GM12892 (cell line): ENCODE measurements at regions not wholly inside any gene's neighbourhood (a gene's known extent, or its start where the extent isn't known, plus 50 kb on each side); places are given as distances from the start of the nearest gene placed in this dataset.

ENCODE experiments used
- DNase-seq: peaks from one replicate; pipeline ENCODE4 v3.0.0; 2011; ENCODE audit not compliant: insufficient read length
- FAIRE-seq: peaks from 2 replicates; lab custom pipeline; 2011; peaks lifted over from hg19 to GRCh38; lab: Jason Lieb, UNC
- POLR2A ChIP-seq: IDR thresholded peaks from 2 replicates; pipeline ENCODE4 v1.6.1; 2011; ENCODE audit warnings: low read depth, low read length, control low read depth
- POLR2AphosphoS5 ChIP-seq: IDR thresholded peaks from 2 replicates; pipeline ENCODE4 v1.6.1; 2011; ENCODE audit warnings: low read depth, low read length, control low read depth
- TAF1 ChIP-seq: IDR thresholded peaks from 2 replicates; pipeline ENCODE4 v1.6.1; 2011; ENCODE audit warnings: low read depth, mild to moderate bottlenecking, control low read depth, low read length, borderline replicate concordance

- no peak for TF ChIP-seq POLR2A
- no peak for TF ChIP-seq POLR2AphosphoS5
- TF ChIP-seq TAF1: no peak
- FAIRE-seq (no peak), DNase-seq (no peak)
Measured at GRCh38 chr1:70907563-70908310, 139.9 kb downstream of the PTGER3 start.

GRCh38 chr1:70909262-70909822 lies 138.3 kb downstream of the PTGER3 start:
- FAIRE-seq (no peak), DNase-seq (no peak)
- no peak for TF ChIP-seq POLR2AphosphoS5
- TF ChIP-seq TAF1: no peak
- TF ChIP-seq POLR2A: no peak

DNA sequence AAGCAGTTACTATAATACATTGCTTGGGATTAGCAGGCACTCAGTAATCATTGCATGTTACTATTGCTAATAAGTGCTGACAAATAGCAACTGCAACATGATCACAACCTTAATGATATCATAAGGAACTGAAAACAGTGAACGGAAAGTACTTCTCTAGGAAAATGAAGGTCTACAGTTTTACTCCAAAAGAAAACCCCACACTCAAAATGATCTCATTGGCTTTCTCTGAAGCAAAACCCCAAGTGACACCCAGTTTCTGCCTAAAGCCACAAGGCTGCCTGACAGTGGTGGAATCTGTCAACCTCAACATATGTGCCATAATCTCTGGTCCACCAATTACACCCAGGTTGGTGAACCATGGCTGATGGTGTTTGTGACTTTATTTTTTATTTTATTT lies 137.6 kb downstream of the PTGER3 start:
- FAIRE-seq (no peak), DNase-seq (no peak)
- TF ChIP-seq POLR2AphosphoS5 (no peak), POLR2A (no peak), TAF1 (no peak)

- no peak for DNase-seq
- FAIRE-seq: no peak
- no peak for TF ChIP-seq TAF1
- no peak for TF ChIP-seq POLR2A
- TF ChIP-seq POLR2AphosphoS5: no peak
Measured at GRCh38 chr1:70911861-70912260, 135.8 kb downstream of the PTGER3 start.

DNA sequence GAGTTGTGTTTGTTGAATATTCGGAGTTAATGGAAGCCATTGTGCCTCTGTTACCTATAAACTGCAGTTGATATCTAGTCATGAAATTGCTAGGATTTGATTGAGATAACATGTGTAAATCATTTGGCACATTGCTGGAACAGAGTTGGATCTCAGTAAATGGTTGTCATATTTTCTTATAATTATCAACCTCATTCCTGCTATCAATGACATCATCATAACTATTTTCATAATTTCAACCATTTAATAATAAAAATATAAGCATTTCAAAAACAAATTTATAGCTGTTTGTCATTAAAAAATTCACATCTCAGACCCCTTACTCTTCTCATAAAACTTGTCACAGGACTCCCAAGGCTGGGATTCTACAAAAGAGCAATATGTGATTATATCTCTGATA lies 133.4 kb downstream of the PTGER3 start:
- TF ChIP-seq TAF1: no peak
- no peak for TF ChIP-seq POLR2AphosphoS5
- TF ChIP-seq POLR2A: no peak
- FAIRE-seq (no peak), DNase-seq (no peak)

DNA sequence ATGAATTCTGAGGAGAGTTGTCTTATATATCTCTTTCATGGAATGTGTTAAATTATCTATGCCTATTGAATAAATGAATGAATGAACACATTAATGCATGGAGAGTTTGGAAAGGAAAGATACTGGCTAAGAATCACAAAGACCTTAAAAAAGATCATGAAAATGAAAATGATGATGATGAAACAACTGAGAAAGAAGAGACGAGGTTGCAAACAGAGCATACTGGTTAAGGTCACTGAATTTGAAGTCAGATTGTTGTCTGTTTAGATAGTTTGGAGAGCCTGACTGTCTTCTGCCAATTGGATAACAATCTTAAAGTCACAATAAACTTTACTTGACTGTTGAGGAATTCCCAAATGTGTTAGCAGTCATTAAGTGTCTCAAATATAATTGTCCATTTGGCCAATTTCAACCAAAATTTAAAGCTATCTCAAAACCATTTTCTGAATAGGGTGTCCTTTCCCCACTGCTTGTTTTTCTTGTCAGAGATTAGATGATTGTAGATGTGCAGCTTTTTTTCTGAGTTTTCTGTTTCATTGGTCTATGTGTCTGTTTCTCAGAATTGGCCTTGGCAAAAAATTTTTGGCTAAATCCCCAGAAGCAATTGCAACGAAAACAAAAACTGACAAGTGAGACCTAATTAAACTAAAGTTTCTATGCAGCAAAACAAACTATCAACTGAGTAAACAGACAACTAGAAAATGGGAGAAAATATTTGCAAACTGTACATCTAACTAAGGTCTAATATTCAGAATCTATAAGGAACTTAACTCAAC lies 132.2 kb downstream of the PTGER3 start:
- no peak for TF ChIP-seq POLR2A
- no peak for TF ChIP-seq TAF1
- no peak for TF ChIP-seq POLR2AphosphoS5
- FAIRE-seq (no peak), DNase-seq (no peak)

DNA sequence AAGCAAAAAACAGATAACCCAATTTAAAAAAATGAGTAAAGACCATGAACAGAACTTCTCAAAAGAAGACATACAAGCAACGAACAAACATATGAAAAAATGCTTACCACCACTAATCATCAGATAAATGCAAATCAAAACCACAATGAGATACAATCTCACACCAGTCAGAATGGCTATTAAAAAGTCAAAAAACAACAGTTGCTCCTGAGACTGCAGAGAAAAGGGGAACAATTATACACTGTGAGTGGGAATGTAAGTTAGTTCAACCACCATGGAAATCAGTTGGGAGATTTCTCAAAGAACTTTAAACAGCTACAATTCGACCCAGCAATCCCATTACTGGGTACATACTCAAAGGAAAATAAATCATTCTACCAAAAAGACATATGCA lies 131.6 kb downstream of the PTGER3 start:
- TF ChIP-seq TAF1: no peak
- no peak for FAIRE-seq
- no peak for DNase-seq

DNA sequence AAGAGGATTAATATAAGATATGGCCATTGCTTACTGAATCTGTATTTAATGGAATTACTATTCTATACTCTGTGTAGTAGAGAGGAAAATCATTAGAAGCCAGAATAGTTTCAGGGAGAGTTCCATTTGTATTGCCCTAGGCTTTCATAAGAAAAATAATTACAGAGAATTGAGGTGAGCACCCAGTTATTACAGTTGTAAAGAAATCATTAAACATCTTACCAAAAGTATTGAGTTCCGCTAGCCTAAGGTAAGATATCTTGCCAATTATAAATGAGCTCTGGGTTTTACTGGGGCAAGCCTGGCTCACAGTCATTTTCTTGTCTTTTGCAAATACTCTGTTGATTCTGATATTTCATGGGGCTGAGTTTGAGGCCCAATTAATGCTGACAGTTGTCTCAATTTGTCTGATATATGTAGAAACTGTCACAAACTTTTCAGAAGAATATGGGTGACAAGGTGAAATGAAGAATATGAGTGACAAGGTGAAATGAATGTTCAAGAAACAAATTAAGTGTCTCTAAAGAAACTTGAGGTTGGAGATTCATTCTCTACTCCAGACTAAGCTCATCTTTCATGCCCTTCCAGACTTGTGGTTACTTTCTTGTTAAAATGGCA lies 127.8 kb downstream of the PTGER3 start:
- TF ChIP-seq POLR2A (no peak), TAF1 (no peak), POLR2AphosphoS5 (no peak)
- FAIRE-seq (no peak), DNase-seq (no peak)
